Glutamatergic neuron (in vitro differentiated cells): ENCODE measurements at regions not wholly inside any gene's neighbourhood (a gene's known extent, or its start where the extent isn't known, plus 50 kb on each side); places are given as distances from the start of the nearest gene placed in this dataset.

Experiments used
- DNase-seq: peaks from one replicate; pipeline ENCODE4 v3.0.0; 2022
- H3K27ac Mint-ChIP-seq: one replicate; pipeline ENCODE4 v1.8.0; 2020; ENCODE audit warnings: mild to moderate bottlenecking, mixed read lengths, inconsistent platforms; ENCODE audit not compliant: unreplicated experiment
- H3K27me3 Mint-ChIP-seq: one replicate; pipeline ENCODE4 v1.8.0; 2020; ENCODE audit warnings: mild to moderate bottlenecking, moderate library complexity, mixed read lengths, inconsistent platforms; ENCODE audit not compliant: unreplicated experiment
- H3K36me3 Mint-ChIP-seq: one replicate; pipeline ENCODE4 v1.8.0; 2020; ENCODE audit warnings: mild to moderate bottlenecking, mixed read lengths, inconsistent platforms; ENCODE audit not compliant: unreplicated experiment
- H3K4me1 Mint-ChIP-seq: one replicate; pipeline ENCODE4 v1.8.0; 2020; ENCODE audit warnings: mild to moderate bottlenecking, low read depth, mixed read lengths, inconsistent platforms; ENCODE audit not compliant: unreplicated experiment
- H3K4me3 Mint-ChIP-seq: one replicate; pipeline ENCODE4 v1.8.0; 2020; ENCODE audit warnings: mild to moderate bottlenecking, mixed read lengths, inconsistent platforms; ENCODE audit not compliant: unreplicated experiment
- H3K9me3 Mint-ChIP-seq: one replicate; pipeline ENCODE4 v1.8.0; 2020; ENCODE audit warnings: mild to moderate bottlenecking, moderate library complexity, mixed read lengths, inconsistent platforms; ENCODE audit not compliant: unreplicated experiment
- CTCF ChIP-seq: fragments of 200-600 bp; sonication (generic); IDR thresholded peaks from one replicate; pipeline ENCODE4 v1.5.0; 2021; ENCODE audit not compliant: partially characterized antibody, unreplicated experiment

DNA sequence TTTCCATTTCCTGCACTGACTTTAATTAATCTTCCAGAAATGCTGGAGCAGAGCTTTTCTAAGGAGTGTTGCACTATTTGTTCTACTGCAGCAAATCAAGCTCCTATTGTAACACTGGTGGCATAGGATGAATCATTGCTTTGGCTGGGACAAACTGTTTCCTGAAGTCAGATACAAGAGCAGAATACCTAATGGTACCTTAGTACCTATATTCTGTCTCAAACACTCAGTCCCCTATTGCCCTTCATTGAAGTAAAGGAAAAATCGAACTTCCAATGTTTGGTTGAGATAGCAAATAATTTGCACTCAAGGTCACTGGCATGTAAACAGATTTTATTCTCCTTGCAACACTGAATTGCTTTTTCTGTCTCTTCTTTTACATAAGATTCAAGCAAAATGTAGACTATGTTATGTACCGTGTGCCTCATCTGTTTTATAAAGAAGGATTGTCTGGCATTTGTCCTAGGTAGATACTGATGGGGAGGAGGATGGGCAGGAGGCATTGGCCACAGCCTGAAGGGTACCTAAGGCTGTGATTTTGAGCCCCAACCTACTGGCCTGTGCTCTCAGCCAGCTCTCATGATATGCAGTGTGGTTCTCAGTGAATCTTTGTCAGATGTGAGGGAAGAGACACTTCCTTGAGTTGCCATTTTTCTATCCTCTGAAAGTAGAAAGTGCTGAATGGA is 141.6 kb downstream of the AASDH start:
- Mint-ChIP-seq H3K4me3 (no peak overlapping the region), H3K4me1 (no peaks in the 10 kb centered on the region), H3K27me3 (peaks cover 2% of the 10 kb centered on the region), H3K36me3 (no peaks in the 10 kb centered on the region), H3K27ac (no peak overlapping the region), H3K9me3 (no peaks in the 10 kb centered on the region)
- no peak for DNase-seq
- TF ChIP-seq CTCF, result no peak

GRCh38 chr4:56244681-56245080 is 142.6 kb downstream of the AASDH start:
- Mint-ChIP-seq H3K4me3 (no peak overlapping the region), H3K4me1 (no peaks in the 10 kb centered on the region), H3K27me3 (peaks cover 2% of the 10 kb centered on the region), H3K36me3 (no peaks in the 10 kb centered on the region), H3K27ac (no peak overlapping the region), H3K9me3 (no peaks in the 10 kb centered on the region)
- DNase-seq, result no peak
- TF ChIP-seq CTCF, result no peak

DNA sequence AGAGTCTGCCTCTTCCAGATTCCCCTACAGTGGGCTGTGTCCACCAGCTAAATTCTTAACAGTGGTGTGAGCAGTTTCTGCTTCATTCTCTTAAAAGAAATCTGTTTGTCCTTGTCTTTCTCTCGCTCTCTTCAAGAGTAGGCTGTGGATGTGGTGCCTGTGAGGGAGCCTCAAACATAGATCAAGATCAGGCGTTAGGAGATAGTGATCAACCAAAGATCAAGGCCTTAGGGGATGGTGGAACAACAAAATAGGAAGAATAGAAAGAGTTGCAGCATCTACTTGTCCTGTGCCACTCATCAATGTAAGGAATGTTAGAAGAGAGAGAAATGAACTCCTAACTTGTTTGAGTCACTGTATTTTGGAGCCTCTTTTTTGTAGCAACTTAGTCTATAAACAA is 144.2 kb downstream of the AASDH start:
- Mint-ChIP-seq H3K27ac (no peak overlapping the region), H3K4me3 (no peak overlapping the region), H3K27me3 (peaks cover 2% of the 10 kb centered on the region), H3K36me3 (no peaks in the 10 kb centered on the region), H3K9me3 (no peaks in the 10 kb centered on the region), H3K4me1 (no peaks in the 10 kb centered on the region)
- no peak for TF ChIP-seq CTCF
- no peak for DNase-seq

DNA sequence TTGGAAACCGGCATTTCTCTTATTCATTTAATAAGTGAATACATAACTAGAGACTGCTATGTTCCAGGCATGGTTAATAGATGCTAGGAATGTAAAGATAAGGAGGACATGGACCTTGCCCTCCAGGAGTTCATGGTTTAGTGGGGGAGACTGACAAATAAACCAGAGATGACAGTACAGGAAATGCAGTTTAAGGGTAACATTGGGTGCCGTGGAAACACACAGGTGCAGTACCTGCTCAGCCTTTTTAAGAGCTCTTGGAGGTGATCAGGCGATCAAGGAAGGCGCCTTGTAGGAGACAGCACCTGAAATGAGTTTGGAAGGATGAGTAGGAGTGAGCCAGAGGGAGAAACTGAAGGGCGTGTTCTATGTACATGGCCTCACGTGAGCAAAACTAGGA is 145.8 kb downstream of the AASDH start:
- no peak for DNase-seq
- no peak for TF ChIP-seq CTCF
- no peaks in the 10 kb centered on the region for H3K36me3 Mint-ChIP-seq
- H3K9me3 Mint-ChIP-seq, result no peaks in the 10 kb centered on the region
- no peak overlapping the region for H3K27ac Mint-ChIP-seq
- no peaks in the 10 kb centered on the region for H3K27me3 Mint-ChIP-seq
- H3K4me1 Mint-ChIP-seq, result no peaks in the 10 kb centered on the region
- H3K4me3 Mint-ChIP-seq, result no peak overlapping the region

GRCh38 chr4:56240554-56241174 is 146.6 kb downstream of the AASDH start:
- H3K9me3 Mint-ChIP-seq, result no peaks in the 10 kb centered on the region
- no peak for TF ChIP-seq CTCF
- no peak overlapping the region for H3K4me3 Mint-ChIP-seq
- no peaks in the 10 kb centered on the region for H3K27me3 Mint-ChIP-seq
- no peaks in the 10 kb centered on the region for H3K4me1 Mint-ChIP-seq
- no peaks in the 10 kb centered on the region for H3K36me3 Mint-ChIP-seq
- no peak for DNase-seq
- no peak overlapping the region for H3K27ac Mint-ChIP-seq
